PC-3 (cell line): ENCODE measurements at regions not wholly inside any gene's neighbourhood (a gene's known extent, or its start where the extent isn't known, plus 50 kb on each side); places are given as distances from the start of the nearest gene placed in this dataset.

Experiments
- ATAC-seq: fragments of 200-7000 bp; cut with Tn5 transposase; 2 replicates; pipeline ENCODE4 v1.9.1; 2020; ENCODE audit warnings: mild to moderate bottlenecking, moderate library complexity
- BruUV-seq: library from RNA; stranded (reverse); fragments of 400-500 nt; replicated peaks from 2 replicates; lab custom pipeline; 2021; lab: Mats Ljungman, UMichigan
- CTCF ChIA-PET: fragments of 300-600 bp; sonication (Branson Sonifier 250); formaldehyde crosslinking; loops from one replicate; lab custom pipeline; 2022; ENCODE audit warnings: antibody characterized with exemption; lab: Charles Lee
- POLR2A ChIA-PET: fragments of 300-600 bp; sonication (Branson Sonifier 250); formaldehyde crosslinking; loops from one replicate; lab custom pipeline; 2022; ENCODE audit warnings: antibody characterized with exemption; ENCODE audit not compliant: unreplicated experiment; lab: Charles Lee
- DNase-seq: peaks from one replicate; pipeline ENCODE4 v3.0.0-alpha.2; 2015
- H2AFZ ChIP-seq: fragments of 300-600 bp; sonication (generic); 2 replicates; pipeline ENCODE4 v1.6.0; 2016; ENCODE audit warnings: antibody characterized with exemption, low read length
- H3F3A ChIP-seq: fragments of 300-600 bp; sonication (generic); one replicate; pipeline ENCODE4 v1.6.0; 2017; ENCODE audit warnings: antibody characterized with exemption, low read length, control low read depth, mild to moderate bottlenecking; ENCODE audit not compliant: unreplicated experiment
- H3K27ac ChIP-seq: fragments of 300-600 bp; sonication (generic); 2 replicates; pipeline ENCODE4 v1.5.1; 2016; ENCODE audit warnings: mild to moderate bottlenecking, low read length
- H3K27me3 ChIP-seq: fragments of 300-600 bp; sonication (generic); 2 replicates; pipeline ENCODE4 v1.6.1; 2016; ENCODE audit warnings: low read length, mixed read lengths
- H3K36me3 ChIP-seq: fragments of 300-600 bp; sonication (generic); 2 replicates; pipeline ENCODE4 v1.6.1; 2016; ENCODE audit warnings: low read depth, mixed run types, low read length, mixed read lengths
- H3K4me1 ChIP-seq: fragments of 300-600 bp; sonication (generic); 2 replicates; pipeline ENCODE4 v1.5.1; 2016; ENCODE audit warnings: low read length; ENCODE audit not compliant: insufficient read depth
- H3K4me2 ChIP-seq: fragments of 300-600 bp; sonication (generic); 2 replicates; pipeline ENCODE4 v1.6.0; 2016; ENCODE audit warnings: low read length
- H3K4me3 ChIP-seq: fragments of 300-600 bp; sonication (generic); 2 replicates; pipeline ENCODE4 v1.5.1; 2016; ENCODE audit warnings: mild to moderate bottlenecking, low read length, mixed read lengths
- H3K79me2 ChIP-seq: fragments of 300-600 bp; sonication (generic); 2 replicates; pipeline ENCODE4 v1.6.1; 2017; ENCODE audit warnings: low read length, mixed read lengths
- H3K9ac ChIP-seq: fragments of 300-600 bp; sonication (generic); 2 replicates; pipeline ENCODE4 v1.6.0; 2016; ENCODE audit warnings: mild to moderate bottlenecking, low read length
- H3K9me2 ChIP-seq: fragments of 300-600 bp; sonication (generic); replicated peaks from 2 replicates; pipeline ENCODE4 v1.6.1; 2016; ENCODE audit warnings: mixed run types, low read length, mixed read lengths
- H3K9me3 ChIP-seq: fragments of 300-600 bp; sonication (generic); 2 replicates; pipeline ENCODE4 v1.6.1; 2016; ENCODE audit warnings: low read length, mixed read lengths
- H4K20me1 ChIP-seq: fragments of 300-600 bp; sonication (generic); 2 replicates; pipeline ENCODE4 v1.6.1; 2016; ENCODE audit warnings: low read length, mixed read lengths
- EZH2 ChIP-seq: fragments of 300-600 bp; sonication (generic); IDR thresholded peaks from one replicate; pipeline ENCODE4 v1.6.1; 2017; ENCODE audit warnings: antibody characterized with exemption, mild to moderate bottlenecking, low read length; ENCODE audit not compliant: unreplicated experiment
- EZH2phosphoT487 ChIP-seq: fragments of 300-600 bp; sonication (generic); IDR thresholded peaks from 2 replicates; pipeline ENCODE4 v1.6.1; 2018; ENCODE audit warnings: mild to moderate bottlenecking, antibody characterized with exemption, low read length, borderline replicate concordance
- intact Hi-C: fragments of 100-400 bp; cut with micrococcal nuclease; formaldehyde crosslinking; loops from 2 replicates; pipeline ENCODE4 v1.9.0; 2023
- TF ChIP-seq, protein P1 (sequence below): fragments of 300-600 bp; sonication (generic); conservative IDR thresholded peaks from 2 replicates; pipeline ENCODE4 v1.5.1; 2017; ENCODE audit warnings: antibody characterized with exemption, low read depth, mild to moderate bottlenecking, low read length

- no peaks in the 10 kb centered on the region for H3K36me3 ChIP-seq
- TF ChIP-seq EZH2phosphoT487 (no peak), EZH2 (no peak)
- TF ChIP-seq, protein P1, sequence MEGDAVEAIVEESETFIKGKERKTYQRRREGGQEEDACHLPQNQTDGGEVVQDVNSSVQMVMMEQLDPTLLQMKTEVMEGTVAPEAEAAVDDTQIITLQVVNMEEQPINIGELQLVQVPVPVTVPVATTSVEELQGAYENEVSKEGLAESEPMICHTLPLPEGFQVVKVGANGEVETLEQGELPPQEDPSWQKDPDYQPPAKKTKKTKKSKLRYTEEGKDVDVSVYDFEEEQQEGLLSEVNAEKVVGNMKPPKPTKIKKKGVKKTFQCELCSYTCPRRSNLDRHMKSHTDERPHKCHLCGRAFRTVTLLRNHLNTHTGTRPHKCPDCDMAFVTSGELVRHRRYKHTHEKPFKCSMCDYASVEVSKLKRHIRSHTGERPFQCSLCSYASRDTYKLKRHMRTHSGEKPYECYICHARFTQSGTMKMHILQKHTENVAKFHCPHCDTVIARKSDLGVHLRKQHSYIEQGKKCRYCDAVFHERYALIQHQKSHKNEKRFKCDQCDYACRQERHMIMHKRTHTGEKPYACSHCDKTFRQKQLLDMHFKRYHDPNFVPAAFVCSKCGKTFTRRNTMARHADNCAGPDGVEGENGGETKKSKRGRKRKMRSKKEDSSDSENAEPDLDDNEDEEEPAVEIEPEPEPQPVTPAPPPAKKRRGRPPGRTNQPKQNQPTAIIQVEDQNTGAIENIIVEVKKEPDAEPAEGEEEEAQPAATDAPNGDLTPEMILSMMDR, result no peak
- no peak overlapping the region for H3K4me2 ChIP-seq
- H3K4me3 ChIP-seq, result no peak overlapping the region
- no peaks in the 10 kb centered on the region for H4K20me1 ChIP-seq
- ATAC-seq, result 0 out of 2 replicates have a peak, but pooled peaks have one; percentile 22
- H3K9me3 ChIP-seq, result no peaks in the 10 kb centered on the region
- no peak overlapping the region for H3K27ac ChIP-seq
- ChIA-PET CTCF (no interaction called here), POLR2A (no interaction called here)
- peaks cover 2% of the 10 kb centered on the region; the same call in 1 of the 2 replicates for H3K4me1 ChIP-seq
- BruUV-seq, result no TSS peak
- 0 out of 2 replicates have a peak overlapping the region, but pooled peaks have one; percentile 42 for H2AFZ ChIP-seq
- intact Hi-C loops, result no loop called here
- no peak overlapping the region for H3K9ac ChIP-seq
- H3K9me2 ChIP-seq, result no peaks in the 10 kb centered on the region
- no peaks in the 10 kb centered on the region for H3K27me3 ChIP-seq
- no peaks in the 10 kb centered on the region for H3F3A ChIP-seq
- no peaks in the 10 kb centered on the region for H3K79me2 ChIP-seq
- DNase-seq, result peak; percentile 66
Observed at GRCh38 chr3:34196914-34197313, 398.5 kb downstream of the PDCD6IP start.

DNA sequence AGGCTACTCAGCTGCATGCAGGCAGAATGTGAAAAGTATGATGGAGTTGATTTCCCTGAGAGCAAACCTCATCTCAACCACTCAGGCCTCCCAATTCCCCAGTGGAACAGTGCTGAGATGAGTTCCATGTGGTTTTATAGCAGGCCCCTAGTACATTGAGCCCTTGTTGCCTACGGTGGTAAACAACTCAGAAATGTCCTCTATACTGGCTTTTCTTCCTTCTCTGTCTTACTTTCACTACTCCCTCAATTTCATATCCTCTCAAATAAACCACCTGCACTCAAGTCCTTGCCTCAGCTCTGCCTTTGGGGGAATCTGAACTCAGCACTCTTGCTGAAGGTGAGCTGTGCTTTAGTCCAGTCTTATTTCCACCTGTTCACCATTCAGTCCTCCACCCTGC, 399.9 kb downstream of the PDCD6IP start:
- intact Hi-C loops, result no loop called here
- ChIA-PET POLR2A (no interaction called here), CTCF (no interaction called here)
- Histone ChIP-seq H4K20me1 (no peaks in the 10 kb centered on the region), H3K9me3 (no peaks in the 10 kb centered on the region), H3K36me3 (no peaks in the 10 kb centered on the region), H3F3A (no peaks in the 10 kb centered on the region), H3K4me1 (peaks cover 2% of the 10 kb centered on the region; the same call in 1 of the 2 replicates), H3K9ac (no peak overlapping the region), H3K4me3 (no peak overlapping the region), H3K79me2 (no peaks in the 10 kb centered on the region), H3K27ac (no peak overlapping the region), H3K4me2 (no peak overlapping the region), H3K27me3 (no peaks in the 10 kb centered on the region), H2AFZ (no peak overlapping the region), H3K9me2 (no peaks in the 10 kb centered on the region)
- BruUV-seq, result no TSS peak
- DNase-seq, result no peak
- TF ChIP-seq, protein P1, result no peak
- no peak for ATAC-seq

DNA sequence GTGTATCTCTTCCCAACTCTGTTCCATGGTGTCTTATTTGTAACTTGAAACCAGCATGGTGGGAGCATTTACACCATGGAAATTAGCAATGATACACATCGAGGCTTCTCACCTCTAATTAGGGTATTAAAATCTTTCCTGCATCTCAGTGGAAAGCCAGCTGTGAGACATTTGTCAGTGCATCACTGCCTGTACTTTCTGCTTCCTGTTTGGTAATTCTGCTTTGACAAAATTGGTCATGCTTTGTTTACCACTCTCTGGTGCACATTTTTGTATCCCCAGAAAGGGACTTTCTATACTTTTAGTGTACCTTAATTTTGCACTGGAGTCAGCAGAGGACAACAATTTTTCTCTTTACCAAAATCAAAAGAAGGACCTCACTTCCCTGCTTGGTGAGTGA, 402.1 kb downstream of the PDCD6IP start:
- ATAC-seq, result no peak
- Histone ChIP-seq H3K79me2 (no peaks in the 10 kb centered on the region), H3K4me1 (peaks cover 2% of the 10 kb centered on the region; the same call in 1 of the 2 replicates), H4K20me1 (no peaks in the 10 kb centered on the region), H3K27me3 (no peaks in the 10 kb centered on the region), H3K9ac (no peak overlapping the region), H3K9me2 (no peaks in the 10 kb centered on the region), H2AFZ (no peak overlapping the region), H3F3A (no peaks in the 10 kb centered on the region), H3K4me3 (no peak overlapping the region), H3K36me3 (no peaks in the 10 kb centered on the region), H3K27ac (no peak overlapping the region), H3K4me2 (no peak overlapping the region), H3K9me3 (no peaks in the 10 kb centered on the region)
- ChIA-PET CTCF (no interaction called here), POLR2A (no interaction called here)
- BruUV-seq, result no TSS peak
- TF ChIP-seq, protein P1, result no peak
- TF ChIP-seq EZH2 (no peak), EZH2phosphoT487 (no peak)
- DNase-seq, result no peak
- intact Hi-C loops, result no loop called here
